GM12891 (cell line): ENCODE measurements at regions not wholly inside any gene's neighbourhood (a gene's known extent, or its start where the extent isn't known, plus 50 kb on each side); places are given as distances from the start of the nearest gene placed in this dataset.

ENCODE experiments used
- PAX5 ChIP-seq: IDR thresholded peaks from 2 replicates; pipeline ENCODE4 v1.6.1; 2011; ENCODE audit warnings: low read length, moderate library complexity, mild to moderate bottlenecking; ENCODE audit not compliant: insufficient read depth, severe bottlenecking
- POLR2A ChIP-seq: IDR thresholded peaks from 2 replicates; pipeline ENCODE4 v1.6.1; 2011; ENCODE audit warnings: low read depth, low read length, control low read depth
- POLR2AphosphoS5 ChIP-seq: IDR thresholded peaks from 2 replicates; pipeline ENCODE4 v1.6.1; 2011; ENCODE audit warnings: low read depth, low read length, control low read depth
- POU2F2 ChIP-seq: IDR thresholded peaks from 2 replicates; pipeline ENCODE4 v1.6.1; 2011; ENCODE audit warnings: low read depth, mild to moderate bottlenecking, control low read depth, low read length, moderate library complexity
- SPI1 ChIP-seq: IDR thresholded peaks from 2 replicates; pipeline ENCODE4 v1.6.1; 2011; ENCODE audit warnings: low read depth, low read length, control low read depth
- TAF1 ChIP-seq: IDR thresholded peaks from 2 replicates; pipeline ENCODE4 v1.6.1; 2011; ENCODE audit warnings: low read depth, low read length, control low read depth

DNA sequence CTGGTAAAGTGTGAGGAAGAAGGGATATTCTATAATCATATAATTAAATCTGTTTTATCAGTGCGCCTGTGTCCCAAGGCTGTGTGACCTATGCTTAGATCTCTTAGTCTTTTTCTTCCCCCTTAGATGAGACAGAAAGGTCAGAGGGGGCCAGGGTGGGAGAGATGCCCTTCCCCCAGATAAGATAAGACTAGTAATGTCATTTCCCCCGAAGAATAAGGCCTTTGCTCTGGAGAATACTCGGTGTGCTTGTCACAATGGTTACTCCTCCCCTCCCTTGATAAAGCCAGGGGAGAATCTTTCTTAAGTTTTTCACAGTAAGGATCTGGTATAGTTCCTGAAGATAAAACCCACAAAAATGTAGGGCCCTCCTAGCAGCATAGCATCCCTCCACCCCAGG is 1041.8 kb downstream of the SORCS3 start:
- TF ChIP-seq POLR2A (no peak), POLR2AphosphoS5 (no peak), TAF1 (no peak), POU2F2 (no peak), SPI1 (no peak), PAX5 (no peak)
